ENCODE measurements at regions not wholly inside any gene's neighbourhood (a gene's known extent, or its start where the extent isn't known, plus 50 kb on each side); places are given as distances from the start of the nearest gene placed in this dataset.

DNA sequence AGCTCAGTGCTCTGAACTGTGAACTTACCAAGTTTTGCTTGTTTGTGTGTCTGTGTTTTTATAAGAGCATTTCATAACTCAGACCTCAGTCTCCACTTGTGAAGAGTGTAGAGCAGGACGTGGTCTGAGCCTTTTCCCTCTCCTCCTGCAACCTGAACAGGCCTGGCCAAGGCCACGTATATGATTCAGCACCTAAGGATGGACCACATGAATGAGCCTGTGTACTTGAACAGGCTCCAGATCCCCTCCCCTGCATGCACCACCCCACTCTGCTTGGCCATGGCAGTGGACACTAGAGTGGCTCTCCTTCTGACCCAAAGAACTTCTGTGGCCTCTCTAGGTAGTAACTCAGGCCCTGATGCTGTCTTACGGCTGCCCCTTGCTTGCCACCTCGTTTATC is 125.9 kb upstream of the FSTL4 start:
- Histone ChIP-seq H2AFZ (ENCODE audit: low read length) (no peak overlapping the region), H3K4me3 (ENCODE audit: low read length, poor library complexity, severe bottlenecking) (no peak overlapping the region), H3K9me2 (replicated peaks; ENCODE audit: low read depth, low read length) (no peaks in the 10 kb centered on the region), H3K4me1 (ENCODE audit: insufficient read depth, low read length, poor library complexity, severe bottlenecking) (no peaks in the 10 kb centered on the region), H4K20me1 (ENCODE audit: insufficient read depth, low read length, poor library complexity, severe bottlenecking) (no peaks in the 10 kb centered on the region), H3K27me3 (ENCODE audit: insufficient read depth, low read length, poor library complexity, severe bottlenecking) (no peaks in the 10 kb centered on the region), H3K9ac (ENCODE audit: low read depth, low read length, poor library complexity, severe bottlenecking) (no peak overlapping the region), H3K36me3 (ENCODE audit: insufficient read depth, low read length) (no peaks in the 10 kb centered on the region), H3K4me2 (ENCODE audit: low read depth, low read length, poor library complexity, severe bottlenecking) (no peak overlapping the region), H3K9me3 (ENCODE audit: insufficient read depth, low read depth, low read length) (no peaks in the 10 kb centered on the region), H3F3A (ENCODE audit: low read depth) (no peaks in the 10 kb centered on the region), H3K79me2 (ENCODE audit: insufficient read depth, low read length) (no peaks in the 10 kb centered on the region)
- TF ChIP-seq, protein P1, sequence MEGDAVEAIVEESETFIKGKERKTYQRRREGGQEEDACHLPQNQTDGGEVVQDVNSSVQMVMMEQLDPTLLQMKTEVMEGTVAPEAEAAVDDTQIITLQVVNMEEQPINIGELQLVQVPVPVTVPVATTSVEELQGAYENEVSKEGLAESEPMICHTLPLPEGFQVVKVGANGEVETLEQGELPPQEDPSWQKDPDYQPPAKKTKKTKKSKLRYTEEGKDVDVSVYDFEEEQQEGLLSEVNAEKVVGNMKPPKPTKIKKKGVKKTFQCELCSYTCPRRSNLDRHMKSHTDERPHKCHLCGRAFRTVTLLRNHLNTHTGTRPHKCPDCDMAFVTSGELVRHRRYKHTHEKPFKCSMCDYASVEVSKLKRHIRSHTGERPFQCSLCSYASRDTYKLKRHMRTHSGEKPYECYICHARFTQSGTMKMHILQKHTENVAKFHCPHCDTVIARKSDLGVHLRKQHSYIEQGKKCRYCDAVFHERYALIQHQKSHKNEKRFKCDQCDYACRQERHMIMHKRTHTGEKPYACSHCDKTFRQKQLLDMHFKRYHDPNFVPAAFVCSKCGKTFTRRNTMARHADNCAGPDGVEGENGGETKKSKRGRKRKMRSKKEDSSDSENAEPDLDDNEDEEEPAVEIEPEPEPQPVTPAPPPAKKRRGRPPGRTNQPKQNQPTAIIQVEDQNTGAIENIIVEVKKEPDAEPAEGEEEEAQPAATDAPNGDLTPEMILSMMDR (conservative IDR thresholded peaks at IDR 0.05; ENCODE audit: low read length), result no peak
- TF ChIP-seq EZH2phosphoT487 (IDR thresholded peaks at IDR 0.05; ENCODE audit: borderline replicate concordance), result no peak

- Histone ChIP-seq H3F3A (ENCODE audit: low read depth) (no peaks in the 10 kb centered on the region), H3K4me3 (ENCODE audit: low read length, poor library complexity, severe bottlenecking) (no peak overlapping the region), H3K9me2 (replicated peaks; ENCODE audit: low read depth, low read length) (no peaks in the 10 kb centered on the region), H3K4me2 (ENCODE audit: low read depth, low read length, poor library complexity, severe bottlenecking) (no peak overlapping the region), H3K27me3 (ENCODE audit: insufficient read depth, low read length, poor library complexity, severe bottlenecking) (no peaks in the 10 kb centered on the region), H2AFZ (ENCODE audit: low read length) (no peak overlapping the region), H3K9ac (ENCODE audit: low read depth, low read length, poor library complexity, severe bottlenecking) (no peak overlapping the region), H3K79me2 (ENCODE audit: insufficient read depth, low read length) (no peaks in the 10 kb centered on the region), H3K9me3 (ENCODE audit: insufficient read depth, low read depth, low read length) (no peaks in the 10 kb centered on the region), H3K36me3 (ENCODE audit: insufficient read depth, low read length) (no peaks in the 10 kb centered on the region), H3K4me1 (ENCODE audit: insufficient read depth, low read length, poor library complexity, severe bottlenecking) (no peaks in the 10 kb centered on the region), H4K20me1 (ENCODE audit: insufficient read depth, low read length, poor library complexity, severe bottlenecking) (no peaks in the 10 kb centered on the region)
- TF ChIP-seq EZH2phosphoT487 (IDR thresholded peaks at IDR 0.05; ENCODE audit: borderline replicate concordance), result no peak
- TF ChIP-seq, protein P1 (conservative IDR thresholded peaks at IDR 0.05; ENCODE audit: low read length), result no peak
These were observed 124.2 kb upstream of the FSTL4 start for GRCh38 chr5:133736512-133736911.

DNA sequence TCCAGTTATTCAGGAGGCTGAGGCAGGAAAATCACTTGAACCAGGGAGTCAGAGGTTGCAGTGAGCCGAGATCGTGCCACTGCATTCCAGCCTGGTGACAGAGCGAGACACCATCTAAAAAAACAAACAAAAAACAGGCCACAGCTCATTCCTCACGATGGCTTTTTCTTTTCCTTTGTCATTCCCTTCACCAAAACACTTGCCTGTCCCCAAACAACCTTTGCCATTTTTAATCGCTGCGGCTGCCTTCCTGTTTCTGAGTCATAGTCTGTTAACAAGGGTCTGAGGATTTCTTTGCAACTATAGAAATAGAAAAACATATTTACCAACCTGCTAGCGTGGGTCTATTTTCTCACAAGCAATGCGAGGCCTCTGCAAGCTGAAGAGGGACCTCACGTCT is 123.0 kb upstream of the FSTL4 start:
- Histone ChIP-seq H3K4me1 (ENCODE audit: insufficient read depth, low read length, poor library complexity, severe bottlenecking) (no peaks in the 10 kb centered on the region), H3K79me2 (ENCODE audit: insufficient read depth, low read length) (no peaks in the 10 kb centered on the region), H3K4me3 (ENCODE audit: low read length, poor library complexity, severe bottlenecking) (no peak overlapping the region), H4K20me1 (ENCODE audit: insufficient read depth, low read length, poor library complexity, severe bottlenecking) (no peaks in the 10 kb centered on the region), H3K27me3 (ENCODE audit: insufficient read depth, low read length, poor library complexity, severe bottlenecking) (no peaks in the 10 kb centered on the region), H3K9me2 (replicated peaks; ENCODE audit: low read depth, low read length) (no peaks in the 10 kb centered on the region), H2AFZ (ENCODE audit: low read length) (no peak overlapping the region), H3F3A (ENCODE audit: low read depth) (no peaks in the 10 kb centered on the region), H3K9ac (ENCODE audit: low read depth, low read length, poor library complexity, severe bottlenecking) (no peak overlapping the region), H3K36me3 (ENCODE audit: insufficient read depth, low read length) (no peaks in the 10 kb centered on the region), H3K4me2 (ENCODE audit: low read depth, low read length, poor library complexity, severe bottlenecking) (no peak overlapping the region), H3K9me3 (ENCODE audit: insufficient read depth, low read depth, low read length) (no peaks in the 10 kb centered on the region)
- TF ChIP-seq EZH2phosphoT487 (IDR thresholded peaks at IDR 0.05; ENCODE audit: borderline replicate concordance), result no peak
- TF ChIP-seq, protein P1 (conservative IDR thresholded peaks at IDR 0.05; ENCODE audit: low read length), result no peak
